ENCODE measurements at regions not wholly inside any gene's neighbourhood (a gene's known extent, or its start where the extent isn't known, plus 50 kb on each side); places are given as distances from the start of the nearest gene placed in this dataset.

DNA sequence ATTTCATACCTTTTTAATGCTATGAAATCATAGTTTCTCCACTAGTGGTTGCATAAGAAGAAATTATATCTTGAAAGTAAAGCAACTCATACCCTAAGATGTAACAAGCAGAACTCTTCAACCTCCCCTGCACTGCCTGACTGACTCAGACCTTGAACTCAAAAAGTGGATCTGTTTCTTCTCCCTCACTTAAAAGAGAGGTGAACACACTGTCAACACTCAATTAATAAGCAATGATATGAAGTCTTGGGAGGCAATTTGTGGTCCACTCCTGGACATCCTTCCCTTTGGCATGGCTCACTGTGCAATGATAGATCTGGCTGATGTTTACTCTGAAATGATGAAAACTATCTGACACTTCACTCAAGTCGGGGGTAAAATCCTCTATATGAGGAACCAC lies 282.0 kb upstream of the DKK2 start:
- TF ChIP-seq CTCF (IDR thresholded peaks at IDR 0.05): no peak
- no peak for TF ChIP-seq POLR2A (IDR thresholded peaks at IDR 0.05; ENCODE audit: low read depth)
